Colonic mucosa (tissue), 4 donors: ENCODE measurements at regions not wholly inside any gene's neighbourhood (a gene's known extent, or its start where the extent isn't known, plus 50 kb on each side); places are given as distances from the start of the nearest gene placed in this dataset.

Experiments used
- DNase-seq: peaks from one replicate; pipeline ENCODE4 v3.0.0-alpha.2; 2020
- H3K27ac ChIP-seq: fragments of 200-600 bp; one replicate; pipeline ENCODE4 v1.8.0; 2021
- H3K27me3 ChIP-seq: fragments of 200-600 bp; one replicate; pipeline ENCODE4 v1.8.0; 2021
- H3K36me3 ChIP-seq: fragments of 200-600 bp; one replicate; pipeline ENCODE4 v1.8.0; 2021
- H3K4me1 ChIP-seq: fragments of 200-600 bp; one replicate; pipeline ENCODE4 v1.8.0; 2021; ENCODE audit warnings: mild to moderate bottlenecking
- H3K4me3 ChIP-seq: fragments of 200-600 bp; one replicate; pipeline ENCODE4 v1.8.0; 2021
- H3K9ac ChIP-seq, 2 donors: one replicate each; pipeline ENCODE4 v1.7.0; 2013; ENCODE audit warnings: control low read depth in 2 of 2, low read depth in 2 of 2, low read length in 2 of 2
- H3K9me3 ChIP-seq: fragments of 200-600 bp; one replicate; pipeline ENCODE4 v1.8.0; 2021
- CTCF ChIP-seq: fragments of 200-600 bp; IDR thresholded peaks from one replicate; pipeline ENCODE4 v1.8.0; 2022; ENCODE audit warnings: antibody characterized with exemption, mild to moderate bottlenecking
- intact Hi-C: fragments of 100-400 bp; cut with DNase I; formaldehyde crosslinking; loops from one replicate; pipeline ENCODE4 v1.14.1; 2022
- donor health status: healthy.
- donor health status: DM: no; HTN: no; CAD: no.
- donor health status: DM: no; HTN: no; CAD: no.

- no peak overlapping the region for H3K27ac ChIP-seq
- no peaks in the 10 kb centered on the region for H3K4me1 ChIP-seq
- no peak for DNase-seq
- no peaks in the 10 kb centered on the region for H3K27me3 ChIP-seq
- intact Hi-C loops = no loop called here
- no peaks in the 10 kb centered on the region for H3K9me3 ChIP-seq
- H3K4me3 ChIP-seq = no peak overlapping the region
- H3K36me3 ChIP-seq = no peaks in the 10 kb centered on the region
- H3K9ac ChIP-seq = no peak overlapping the region
- TF ChIP-seq CTCF = no peak
Measured at GRCh38 chr10:81679291-81679690, 195.7 kb upstream of the NRG3 start.

GRCh38 chr10:81680359-81680758, 194.6 kb upstream of the NRG3 start:
- Histone ChIP-seq H3K9me3 (no peaks in the 10 kb centered on the region), H3K27me3 (no peaks in the 10 kb centered on the region), H3K4me1 (no peaks in the 10 kb centered on the region), H3K27ac (no peak overlapping the region), H3K36me3 (no peaks in the 10 kb centered on the region), H3K9ac (no peak overlapping the region), H3K4me3 (no peak overlapping the region)
- DNase-seq = no peak
- no peak for TF ChIP-seq CTCF
- intact Hi-C loops = no loop called here

- H3K4me3 ChIP-seq = no peak overlapping the region
- no peak for DNase-seq
- H3K36me3 ChIP-seq = no peaks in the 10 kb centered on the region
- H3K27me3 ChIP-seq = no peaks in the 10 kb centered on the region
- no peak for TF ChIP-seq CTCF
- no peaks in the 10 kb centered on the region for H3K9me3 ChIP-seq
- H3K27ac ChIP-seq = no peak overlapping the region
- H3K9ac ChIP-seq = no peak overlapping the region
- no peaks in the 10 kb centered on the region for H3K4me1 ChIP-seq
- intact Hi-C loops = no loop called here
Measured at GRCh38 chr10:81688459-81688858, 186.5 kb upstream of the NRG3 start.

- Histone ChIP-seq H3K9me3 (no peaks in the 10 kb centered on the region), H3K9ac (no peak overlapping the region), H3K27me3 (no peaks in the 10 kb centered on the region), H3K4me1 (no peaks in the 10 kb centered on the region), H3K27ac (no peak overlapping the region), H3K4me3 (no peak overlapping the region), H3K36me3 (no peaks in the 10 kb centered on the region)
- intact Hi-C loops = no loop called here
- DNase-seq = no peak
- no peak for TF ChIP-seq CTCF
Measured at GRCh38 chr10:81696609-81697388, 178.2 kb upstream of the NRG3 start.

- no peaks in the 10 kb centered on the region for H3K27me3 ChIP-seq
- intact Hi-C loops = no loop called here
- H3K4me1 ChIP-seq = no peaks in the 10 kb centered on the region
Measured at GRCh38 chr10:81704596-81704995, 170.4 kb upstream of the NRG3 start.

More at GRCh38 chr10:81704596-81704995, 170.4 kb upstream of the NRG3 start:
- Histone ChIP-seq H3K27ac (no peak overlapping the region), H3K4me3 (no peak overlapping the region), H3K9me3 (no peaks in the 10 kb centered on the region), H3K9ac (no peak overlapping the region), H3K36me3 (no peaks in the 10 kb centered on the region)
- no peak for TF ChIP-seq CTCF
- DNase-seq = no peak
